Naive thymus-derived CD4-positive, alpha-beta T cell (primary cell): ENCODE measurements at regions not wholly inside any gene's neighbourhood (a gene's known extent, or its start where the extent isn't known, plus 50 kb on each side); places are given as distances from the start of the nearest gene placed in this dataset.

Experiments used
- ATAC-seq: fragments of 150-1000 bp; cut with Tn5 transposase; 2 replicates; pipeline ENCODE4 v1.10.0; 2021; ENCODE audit warnings: mild to moderate bottlenecking, moderate library complexity
- CTCF ChIA-PET: fragments of 350-600 bp; sonication (Branson Sonifier 250); formaldehyde crosslinking; loops from one replicate; lab custom pipeline; 2021; ENCODE audit warnings: antibody characterized with exemption; lab: Charles Lee
- POLR2A ChIA-PET: fragments of 350-600 bp; sonication (Branson Sonifier 250); formaldehyde crosslinking; loops from one replicate; lab custom pipeline; 2021; ENCODE audit warnings: antibody characterized with exemption, inconsistent platforms; lab: Charles Lee
- DNase-seq, 9 donors: peaks; one replicate each; pipeline versions ENCODE4 v3.0.0 to v3.0.0-alpha.2; 2020 to 2022; ENCODE audit warnings: mixed read lengths in 1 of 9
- H3K27ac ChIP-seq: one replicate; pipeline ENCODE4 v1.7.0; 2013; ENCODE audit warnings: mild to moderate bottlenecking, low read depth, low read length, moderate library complexity
- H3K27me3 ChIP-seq, 2 donors: one replicate each; pipeline ENCODE4 v1.7.0; 2013; ENCODE audit warnings: low read length in 2 of 2, mild to moderate bottlenecking in 2 of 2, moderate library complexity in 2 of 2; ENCODE audit not compliant: control insufficient read depth in 2 of 2, insufficient read depth in 2 of 2
- H3K36me3 ChIP-seq, 3 experiments: 1 replicate in 2 of 3; 2 replicates in 1 of 3; pipeline ENCODE4 v1.7.0; 2013; ENCODE audit warnings: low read length in 3 of 3, mild to moderate bottlenecking in 3 of 3, moderate library complexity in 1 of 3; ENCODE audit not compliant: insufficient read depth in 3 of 3, control insufficient read depth in 2 of 3
- H3K4me1 ChIP-seq, 2 donors: one replicate each; pipeline ENCODE4 v1.7.0; 2013; ENCODE audit warnings: low read length in 2 of 2, mild to moderate bottlenecking in 2 of 2, moderate library complexity in 1 of 2; ENCODE audit not compliant: control insufficient read depth in 2 of 2, insufficient read depth in 2 of 2
- H3K4me3 ChIP-seq: 2 replicates; pipeline ENCODE4 v1.7.0; 2013; ENCODE audit warnings: mild to moderate bottlenecking, low read length
- H3K9me3 ChIP-seq, 3 experiments: 1 replicate in 2 of 3; 2 replicates in 1 of 3; pipeline ENCODE4 v1.7.0; 2013; ENCODE audit warnings: low read length in 3 of 3; ENCODE audit not compliant: control insufficient read depth in 2 of 3
- H3K27ac Mint-ChIP-seq, 9 donors: one replicate each; pipeline ENCODE4 v1.8.0; 2020 to 2022; ENCODE audit warnings: mixed read lengths in 9 of 9, mild to moderate bottlenecking in 8 of 9, moderate library complexity in 5 of 9, inconsistent platforms in 2 of 9
- H3K27me3 Mint-ChIP-seq, 5 donors: one replicate each; pipeline ENCODE4 v1.8.0; 2021 to 2022; ENCODE audit warnings: mixed read lengths in 5 of 5, mild to moderate bottlenecking in 1 of 5
- H3K36me3 Mint-ChIP-seq, 5 donors: one replicate each; pipeline ENCODE4 v1.8.0; 2020 to 2022; ENCODE audit warnings: mixed read lengths in 5 of 5, mild to moderate bottlenecking in 3 of 5, inconsistent platforms in 1 of 5
- H3K4me1 Mint-ChIP-seq, 7 donors: one replicate each; pipeline ENCODE4 v1.8.0; 2020 to 2022; ENCODE audit warnings: mixed read lengths in 7 of 7, mild to moderate bottlenecking in 3 of 7, inconsistent platforms in 1 of 7
- H3K4me3 Mint-ChIP-seq, 10 donors: one replicate each; pipeline ENCODE4 v1.8.0; 2020 to 2022; ENCODE audit warnings: mild to moderate bottlenecking in 10 of 10, mixed read lengths in 10 of 10, moderate library complexity in 6 of 10, inconsistent platforms in 2 of 10
- H3K9me3 Mint-ChIP-seq, 11 donors: one replicate each; pipeline ENCODE4 v1.8.0; 2020 to 2022; ENCODE audit warnings: mixed read lengths in 11 of 11, mild to moderate bottlenecking in 4 of 11, inconsistent platforms in 1 of 11, moderate library complexity in 1 of 11
- intact Hi-C, 2 donors: fragments of 100-400 bp; cut with micrococcal nuclease; formaldehyde crosslinking; loops; one replicate each; pipeline ENCODE4 v1.15.1; 2023

DNA sequence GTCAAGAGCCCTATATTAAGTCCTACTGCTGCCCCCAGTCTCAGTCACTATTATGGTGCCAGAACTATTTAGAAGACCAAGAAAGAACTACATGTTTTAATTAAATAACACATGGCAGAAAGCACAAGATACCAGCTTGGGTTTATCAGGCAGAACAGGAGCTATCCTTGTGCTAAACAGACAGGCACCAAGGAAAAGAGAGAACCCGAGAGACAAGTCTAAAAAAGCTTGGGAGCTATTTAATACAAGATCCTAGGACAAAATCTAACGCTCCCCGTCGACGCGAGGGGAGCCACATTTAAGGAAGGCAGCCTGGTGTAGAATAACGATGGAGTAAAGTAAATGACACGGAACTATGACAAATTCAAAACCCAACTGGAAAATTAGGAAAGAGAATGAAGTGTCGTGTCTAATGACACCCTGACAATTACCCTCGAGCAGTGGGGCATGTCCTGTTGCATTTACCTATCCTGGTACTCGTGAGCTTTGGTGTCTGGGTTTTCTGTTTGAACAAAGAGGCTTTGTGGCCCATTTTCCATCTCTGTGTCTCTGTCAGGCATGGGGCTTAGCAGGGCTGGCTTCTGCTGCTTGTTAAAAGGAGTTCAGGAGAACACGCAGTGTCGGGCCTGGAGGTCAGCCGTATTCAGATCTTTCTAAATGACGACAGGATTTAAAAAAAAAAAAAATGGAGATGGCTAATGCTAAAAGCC is 140.6 kb downstream of the ETNK1 start:
- CTCF ChIA-PET = no interaction called here
- Mint-ChIP-seq H3K4me1 (no peaks in the 10 kb centered on the region), H3K36me3 (no peaks in the 10 kb centered on the region), H3K27ac (no peak overlapping the region), H3K27me3 (peaks cover 0 to 8% (median 0%) of the 10 kb centered on the region in 5 donors), H3K9me3 (peaks cover 0 to 3% (median 0%) of the 10 kb centered on the region in 11 donors), H3K4me3 (no peak overlapping the region)
- POLR2A ChIA-PET = no interaction called here
- H3K4me1 ChIP-seq = no peaks in the 10 kb centered on the region
- no peaks in the 10 kb centered on the region for H3K36me3 ChIP-seq
- intact Hi-C loops = no loop called here
- no peak overlapping the region for H3K27ac ChIP-seq
- ATAC-seq (no peak), DNase-seq (no peak)
- H3K27me3 ChIP-seq = no peaks in the 10 kb centered on the region
- H3K9me3 ChIP-seq = no peaks in the 10 kb centered on the region
- H3K4me3 ChIP-seq = no peak overlapping the region

DNA sequence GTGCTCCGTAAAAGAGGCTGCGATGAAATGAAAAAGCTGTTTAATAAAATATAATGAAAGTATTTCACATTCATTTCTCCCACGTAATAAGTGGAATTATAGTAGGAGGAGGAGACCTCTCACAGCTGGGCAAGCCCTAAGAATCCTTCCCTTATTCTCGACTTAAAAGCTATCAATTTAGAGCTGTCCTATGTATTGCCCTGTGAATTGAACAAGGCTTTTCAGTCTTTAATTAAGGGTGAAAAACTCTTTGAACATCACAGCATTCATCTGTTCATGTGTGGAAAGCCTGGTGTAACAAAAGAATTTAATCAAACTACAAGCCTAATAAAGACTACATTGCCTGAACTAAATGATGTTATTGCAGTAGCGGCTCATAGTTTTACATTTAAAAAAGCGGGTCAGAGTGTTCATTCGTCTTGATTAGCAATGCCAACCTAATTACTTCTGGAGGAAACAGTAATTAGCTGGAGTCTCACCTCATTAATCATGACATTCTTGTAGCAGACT is 142.0 kb downstream of the ETNK1 start:
- H3K9me3 Mint-ChIP-seq = no peaks in the 10 kb centered on the region
- H3K9me3 ChIP-seq = no peaks in the 10 kb centered on the region
- H3K27ac Mint-ChIP-seq = no peak overlapping the region
- no peak overlapping the region for H3K27ac ChIP-seq
- peaks cover 0 to 8% (median 0%) of the 10 kb centered on the region in 5 donors for H3K27me3 Mint-ChIP-seq
- no peak for DNase-seq
- H3K36me3 Mint-ChIP-seq = no peaks in the 10 kb centered on the region
- no peaks in the 10 kb centered on the region for H3K27me3 ChIP-seq
- no peaks in the 10 kb centered on the region for H3K4me1 Mint-ChIP-seq
- H3K36me3 ChIP-seq = no peaks in the 10 kb centered on the region
- H3K4me3 Mint-ChIP-seq = no peak overlapping the region
- H3K4me1 ChIP-seq = no peaks in the 10 kb centered on the region
- H3K4me3 ChIP-seq = no peak overlapping the region
- intact Hi-C loops = no loop called here
- ATAC-seq = no peak
- POLR2A ChIA-PET = no interaction called here
- CTCF ChIA-PET = no interaction called here

DNA sequence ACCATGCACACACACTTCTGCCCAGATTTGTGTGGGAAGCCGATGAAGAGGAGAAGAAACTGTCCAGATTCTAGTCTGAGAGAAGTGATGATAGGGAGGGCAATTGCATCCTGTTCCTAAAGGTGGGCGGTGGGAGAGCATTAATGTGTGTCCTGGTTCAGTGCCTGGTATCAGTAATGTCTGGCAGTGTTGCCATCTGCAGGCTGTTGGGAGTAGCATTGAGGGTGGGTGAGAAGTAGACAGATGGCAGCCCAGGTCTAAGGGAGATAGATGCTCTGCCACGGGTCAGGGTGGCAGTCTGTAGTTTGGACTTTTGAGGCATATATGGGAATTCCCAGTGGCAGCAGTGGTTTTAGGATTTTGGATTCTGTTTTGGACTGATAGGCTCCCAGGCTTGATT is 156.4 kb downstream of the ETNK1 start:
- DNase-seq = no peak

DNA sequence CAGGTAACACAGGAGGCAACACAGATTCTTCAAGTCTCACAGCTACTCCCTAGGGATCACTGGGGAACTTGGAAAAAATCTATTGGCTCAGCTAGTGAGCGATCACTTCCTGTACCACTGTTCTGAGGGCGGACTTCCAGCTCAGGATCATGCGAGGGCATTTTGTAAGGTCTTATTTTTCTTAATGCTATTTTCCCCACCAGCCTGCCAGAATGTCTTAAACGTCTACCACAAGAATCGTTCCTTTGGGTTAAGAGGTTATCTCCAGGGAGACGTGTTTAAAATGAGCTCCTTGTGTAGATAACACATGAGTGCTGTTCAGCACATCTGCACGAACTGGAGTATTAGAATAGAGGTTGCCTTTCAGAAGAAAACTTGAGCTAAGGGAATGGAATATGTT is 162.6 kb downstream of the ETNK1 start:
- intact Hi-C loops = no loop called here
- no peak overlapping the region for H3K27ac ChIP-seq
- no peaks in the 10 kb centered on the region for H3K9me3 ChIP-seq
- H3K9me3 Mint-ChIP-seq = peaks cover 0 to 12% (median 4%) of the 10 kb centered on the region in 11 donors
- H3K4me3 ChIP-seq = no peak overlapping the region
- no peaks in the 10 kb centered on the region for H3K36me3 ChIP-seq
- ChIA-PET POLR2A (interaction anchor here (0.6 kb wide), 1 partner anchor 14 kb away, joined by 3 read pairs; no protein-coding TSS in a partner anchor), CTCF (interaction anchor here (0.6 kb wide), 1 partner anchor 72 kb away, joined by 3 read pairs; no protein-coding TSS in a partner anchor)
- no peak overlapping the region for H3K4me3 Mint-ChIP-seq
- DNase-seq (no peak), ATAC-seq (no peak)
- no peaks in the 10 kb centered on the region for H3K4me1 Mint-ChIP-seq
- no peak overlapping the region for H3K27ac Mint-ChIP-seq
- H3K27me3 ChIP-seq = no peaks in the 10 kb centered on the region
- no peaks in the 10 kb centered on the region for H3K36me3 Mint-ChIP-seq
- peaks cover 0 to 9% (median 5%) of the 10 kb centered on the region in 5 donors for H3K27me3 Mint-ChIP-seq
- H3K4me1 ChIP-seq = no peaks in the 10 kb centered on the region

More for the DNA sequence above, 156.4 kb downstream of the ETNK1 start:
- Histone ChIP-seq H3K36me3 (no peaks in the 10 kb centered on the region), H3K27me3 (no peaks in the 10 kb centered on the region), H3K27ac (no peak overlapping the region), H3K9me3 (no peaks in the 10 kb centered on the region), H3K4me1 (no peaks in the 10 kb centered on the region), H3K4me3 (no peak overlapping the region)
- ChIA-PET CTCF (no interaction called here), POLR2A (no interaction called here)
- peaks cover 0 to 14% (median 3%) of the 10 kb centered on the region in 11 donors for H3K9me3 Mint-ChIP-seq
- ATAC-seq = no peak
- H3K36me3 Mint-ChIP-seq = no peaks in the 10 kb centered on the region
- H3K4me3 Mint-ChIP-seq = no peak overlapping the region
- H3K27ac Mint-ChIP-seq = no peak overlapping the region
- peaks cover 2 to 30% (median 11%) of the 10 kb centered on the region in 5 donors for H3K27me3 Mint-ChIP-seq
- H3K4me1 Mint-ChIP-seq = no peaks in the 10 kb centered on the region
- intact Hi-C loops = no loop called here

DNA sequence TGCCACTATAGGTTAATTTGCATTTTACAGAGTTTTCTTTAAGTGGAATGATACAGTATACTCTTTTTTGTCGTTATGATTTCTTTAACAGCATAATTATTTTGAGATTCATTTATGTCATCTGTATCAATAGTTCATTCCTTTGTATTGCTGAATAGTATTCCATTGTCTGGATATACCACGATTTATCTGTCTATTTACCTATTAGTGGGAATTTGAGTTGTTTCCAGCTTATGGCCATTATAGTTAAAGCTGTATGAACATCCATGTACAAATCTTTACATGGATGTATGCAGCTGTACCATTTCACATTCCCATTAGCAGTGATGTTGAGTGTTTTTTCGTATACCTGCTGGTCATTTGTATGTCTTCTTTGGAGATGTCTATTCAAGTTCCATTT is 163.9 kb downstream of the ETNK1 start:
- intact Hi-C loops = no loop called here
- no peaks in the 10 kb centered on the region for H3K27me3 ChIP-seq
- H3K4me3 ChIP-seq = no peak overlapping the region
- peaks cover 0 to 7% (median 4%) of the 10 kb centered on the region in 11 donors for H3K9me3 Mint-ChIP-seq
- ChIA-PET POLR2A (interaction anchor here (0.7 kb wide), 1 partner anchor 904 kb away, joined by 3 read pairs; no protein-coding TSS in a partner anchor), CTCF (no interaction called here)
- DNase-seq = no peak
- no peak overlapping the region for H3K27ac Mint-ChIP-seq
- ATAC-seq = no peak
- peaks cover 0 to 12% (median 5%) of the 10 kb centered on the region in 5 donors for H3K27me3 Mint-ChIP-seq
- H3K36me3 ChIP-seq = no peaks in the 10 kb centered on the region
- H3K9me3 ChIP-seq = no peaks in the 10 kb centered on the region
- H3K4me3 Mint-ChIP-seq = no peak overlapping the region
- no peaks in the 10 kb centered on the region for H3K4me1 Mint-ChIP-seq
- H3K36me3 Mint-ChIP-seq = no peaks in the 10 kb centered on the region
- H3K4me1 ChIP-seq = no peaks in the 10 kb centered on the region
- H3K27ac ChIP-seq = no peak overlapping the region

DNA sequence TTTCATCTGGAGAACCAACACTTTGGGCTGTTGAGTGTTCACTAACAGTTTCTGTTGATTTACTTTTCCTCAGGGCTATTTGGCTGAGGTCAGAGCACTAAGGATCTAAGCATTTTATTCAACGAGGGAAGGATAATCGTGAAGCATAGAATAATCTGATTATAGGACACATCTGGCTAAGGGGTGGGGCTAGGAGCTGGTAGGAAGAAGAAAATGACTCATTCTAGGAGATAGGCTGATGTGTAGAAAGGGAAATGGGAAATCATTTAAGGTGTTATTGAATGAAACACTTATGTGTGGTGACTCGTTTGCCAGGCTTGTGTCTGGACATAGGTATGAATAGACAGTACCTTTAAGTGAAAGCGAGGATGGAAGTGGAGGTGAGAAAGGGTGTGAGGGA is 167.2 kb downstream of the ETNK1 start:
- H3K4me1 Mint-ChIP-seq = no peaks in the 10 kb centered on the region
- no peak overlapping the region for H3K4me3 Mint-ChIP-seq
- H3K27ac Mint-ChIP-seq = no peak overlapping the region
- no peaks in the 10 kb centered on the region for H3K9me3 ChIP-seq
- no peak overlapping the region for H3K27ac ChIP-seq
- no peaks in the 10 kb centered on the region for H3K36me3 ChIP-seq
- ChIA-PET CTCF (no interaction called here), POLR2A (no interaction called here)
- peaks cover 0 to 7% (median 5%) of the 10 kb centered on the region in 5 donors for H3K27me3 Mint-ChIP-seq
- no peaks in the 10 kb centered on the region for H3K27me3 ChIP-seq
- no peak for DNase-seq
- intact Hi-C loops = no loop called here
- H3K9me3 Mint-ChIP-seq = peaks cover 0 to 5% (median 0%) of the 10 kb centered on the region in 11 donors
- ATAC-seq = no peak
- no peaks in the 10 kb centered on the region for H3K36me3 Mint-ChIP-seq
- no peaks in the 10 kb centered on the region for H3K4me1 ChIP-seq
- H3K4me3 ChIP-seq = no peak overlapping the region

DNA sequence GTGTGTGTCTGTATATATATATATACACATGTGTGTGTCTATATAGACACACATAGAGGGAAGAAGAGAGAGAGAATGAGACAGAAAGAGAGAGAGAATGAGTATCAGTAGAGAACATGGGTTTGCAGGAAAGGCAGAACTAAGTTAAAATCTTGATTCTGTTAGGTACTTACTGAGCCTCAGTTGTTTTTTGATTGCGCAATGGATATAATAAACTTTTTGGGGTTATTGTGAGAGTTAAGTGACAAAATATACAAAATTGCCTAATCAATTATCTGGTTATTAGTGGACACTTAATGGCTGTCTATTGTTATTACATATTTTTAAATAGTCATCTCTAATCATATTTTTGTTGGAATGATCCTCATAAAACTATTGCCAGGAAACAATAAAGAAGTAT is 169.0 kb downstream of the ETNK1 start:
- H3K9me3 Mint-ChIP-seq = peaks cover 0 to 4% (median 0%) of the 10 kb centered on the region in 11 donors
- ChIA-PET CTCF (no interaction called here), POLR2A (no interaction called here)
- H3K27ac ChIP-seq = no peak overlapping the region
- H3K27me3 ChIP-seq = no peaks in the 10 kb centered on the region
- peaks cover 0 to 7% (median 5%) of the 10 kb centered on the region in 5 donors for H3K27me3 Mint-ChIP-seq
- H3K27ac Mint-ChIP-seq = no peak overlapping the region
- H3K9me3 ChIP-seq = no peaks in the 10 kb centered on the region
- no peak for ATAC-seq
- no peak overlapping the region for H3K4me3 ChIP-seq
- H3K4me1 Mint-ChIP-seq = no peaks in the 10 kb centered on the region
- no peak overlapping the region for H3K4me3 Mint-ChIP-seq
- no peak for DNase-seq
- H3K4me1 ChIP-seq = no peaks in the 10 kb centered on the region
- intact Hi-C loops = no loop called here
- no peaks in the 10 kb centered on the region for H3K36me3 Mint-ChIP-seq
- H3K36me3 ChIP-seq = no peaks in the 10 kb centered on the region
